SH-SY5Y (cell line): ENCODE measurements at regions not wholly inside any gene's neighbourhood (a gene's known extent, or its start where the extent isn't known, plus 50 kb on each side); places are given as distances from the start of the nearest gene placed in this dataset.

Experiments
- GATA2 ChIP-seq: IDR thresholded peaks from 2 replicates; pipeline ENCODE4 v1.6.1; 2011; ENCODE audit warnings: mild to moderate bottlenecking, low read depth, low read length
- GATA3 ChIP-seq: IDR thresholded peaks from 2 replicates; pipeline ENCODE4 v1.6.1; 2011; ENCODE audit warnings: low read depth, mild to moderate bottlenecking, low read length, moderate library complexity

DNA sequence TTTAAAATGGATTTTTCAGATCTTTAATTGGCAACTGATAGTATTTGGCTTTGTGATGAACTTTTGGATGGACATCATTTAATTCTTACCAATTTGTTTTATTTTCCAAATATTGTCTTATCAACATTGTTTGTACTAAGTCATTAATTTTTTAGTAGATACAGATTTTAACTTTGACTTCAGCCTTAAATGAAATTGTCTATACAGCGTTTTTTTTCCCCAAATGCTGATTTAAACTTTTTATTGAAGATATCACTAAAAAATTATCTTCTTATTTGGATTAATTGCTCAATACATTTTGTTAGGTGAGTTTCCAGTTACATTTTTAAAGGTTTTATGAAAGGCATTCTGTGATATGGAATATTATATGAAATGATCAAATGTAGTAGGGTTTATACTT, 123.6 kb upstream of the MMS22L start:
- TF ChIP-seq GATA2 (no peak), GATA3 (no peak)
